CD14-positive monocyte (primary cell): ENCODE measurements at regions not wholly inside any gene's neighbourhood (a gene's known extent, or its start where the extent isn't known, plus 50 kb on each side); places are given as distances from the start of the nearest gene placed in this dataset.

ENCODE experiments used
- DNase-seq, 3 donors: peaks; one replicate each; pipeline ENCODE4 v3.0.0-alpha.2; 2011 to 2022
- H2AFZ ChIP-seq: 2 replicates; pipeline ENCODE4 v1.6.0; 2012; ENCODE audit warnings: mild to moderate bottlenecking, low read depth, low read length, inconsistent platforms; ENCODE audit not compliant: insufficient read depth, poor library complexity, severe bottlenecking
- H3K27ac ChIP-seq, 2 donors: 1 replicate in 1 of 2; 2 replicates in 1 of 2; pipeline ENCODE4 v1.5.1; 2012 to 2013; ENCODE audit warnings: low read length in 2 of 2, control low read depth in 1 of 2, inconsistent platforms in 1 of 2, low read depth in 1 of 2, mild to moderate bottlenecking in 1 of 2
- H3K27me3 ChIP-seq, 2 donors: one replicate each; pipeline versions ENCODE4 v1.6.0 to v1.6.1; 2011 to 2013; ENCODE audit warnings: low read length in 2 of 2; ENCODE audit not compliant: control insufficient read depth in 2 of 2, insufficient read depth in 2 of 2
- H3K36me3 ChIP-seq, 2 donors: replicated peaks in 1 of 2; 1 replicate in 1 of 2; 2 replicates in 1 of 2; pipeline versions ENCODE4 v1.5.1 to v1.6.1; 2012 to 2013; ENCODE audit warnings: low read length in 2 of 2, control low read depth in 1 of 2, inconsistent platforms in 1 of 2, mild to moderate bottlenecking in 1 of 2; ENCODE audit not compliant: insufficient read depth in 2 of 2, control insufficient read depth in 1 of 2
- H3K4me1 ChIP-seq, 2 donors: 1 replicate in 1 of 2; 2 replicates in 1 of 2; pipeline versions ENCODE4 v1.5.1 to v1.6.1; 2012 to 2013; ENCODE audit warnings: low read length in 2 of 2, control low read depth in 1 of 2, inconsistent platforms in 1 of 2, mild to moderate bottlenecking in 1 of 2, moderate library complexity in 1 of 2; ENCODE audit not compliant: insufficient read depth in 2 of 2, control insufficient read depth in 1 of 2
- H3K4me2 ChIP-seq: replicated peaks from 2 replicates; pipeline ENCODE3; 2012; ENCODE audit warnings: low read length, moderate library complexity, mild to moderate bottlenecking; ENCODE audit not compliant: poor library complexity, severe bottlenecking; ENCODE audit errors: extremely low read depth
- H3K4me3 ChIP-seq, 3 experiments: fragments of 200-600 bp in 1 of 3; sonication (generic) in 1 of 3; replicated peaks in 1 of 3; 1 replicate in 2 of 3; 2 replicates in 1 of 3; pipeline ENCODE4 v1.5.1; 2011 to 2013; ENCODE audit warnings: low read length in 3 of 3, mild to moderate bottlenecking in 3 of 3, control low read depth in 2 of 3, low read depth in 2 of 3, inconsistent platforms in 1 of 3, moderate library complexity in 1 of 3
- H3K79me2 ChIP-seq: 2 replicates; pipeline ENCODE4 v1.6.0; 2012; ENCODE audit warnings: mild to moderate bottlenecking, control low read depth, inconsistent platforms, low read length, moderate library complexity; ENCODE audit not compliant: insufficient read depth
- H3K9ac ChIP-seq: 2 replicates; pipeline ENCODE4 v1.6.0; 2017; ENCODE audit warnings: low read length, mild to moderate bottlenecking; ENCODE audit not compliant: insufficient read depth, poor library complexity, severe bottlenecking
- H3K9me3 ChIP-seq, 2 donors: replicated peaks in 1 of 2; 1 replicate in 1 of 2; 2 replicates in 1 of 2; pipeline versions ENCODE4 v1.5.1 to v1.6.1; 2012 to 2013; ENCODE audit warnings: low read length in 2 of 2, control low read depth in 1 of 2; ENCODE audit not compliant: control insufficient read depth in 1 of 2, insufficient read depth in 1 of 2
- H4K20me1 ChIP-seq: 2 replicates; pipeline ENCODE4 v1.6.0; 2012; ENCODE audit warnings: mild to moderate bottlenecking, low read length, control low read depth, moderate library complexity; ENCODE audit not compliant: insufficient read depth
- H3K27ac Mint-ChIP-seq, 7 donors: one replicate each; pipeline ENCODE4 v1.8.0; 2020; ENCODE audit warnings: mild to moderate bottlenecking in 7 of 7, mixed read lengths in 7 of 7, moderate library complexity in 6 of 7, inconsistent platforms in 2 of 7
- H3K27me3 Mint-ChIP-seq, 3 donors: one replicate each; pipeline ENCODE4 v1.8.0; 2021 to 2022; ENCODE audit warnings: low read depth in 3 of 3, mild to moderate bottlenecking in 3 of 3, mixed read lengths in 3 of 3, moderate library complexity in 3 of 3, inconsistent platforms in 1 of 3
- H3K36me3 Mint-ChIP-seq, 2 donors: one replicate each; pipeline ENCODE4 v1.8.0; 2020; ENCODE audit warnings: mixed read lengths in 2 of 2, inconsistent platforms in 1 of 2, mild to moderate bottlenecking in 1 of 2
- H3K4me1 Mint-ChIP-seq: one replicate; pipeline ENCODE4 v1.8.0; 2020; ENCODE audit warnings: mild to moderate bottlenecking, mixed read lengths
- H3K4me3 Mint-ChIP-seq, 2 donors: one replicate each; pipeline ENCODE4 v1.8.0; 2020; ENCODE audit warnings: mild to moderate bottlenecking in 2 of 2, mixed read lengths in 2 of 2, moderate library complexity in 1 of 2
- H3K9me3 Mint-ChIP-seq, 7 donors: one replicate each; pipeline ENCODE4 v1.8.0; 2020 to 2022; ENCODE audit warnings: mixed read lengths in 7 of 7, mild to moderate bottlenecking in 6 of 7, moderate library complexity in 6 of 7, inconsistent platforms in 2 of 7
- WGBS: methylation state at CpG from one replicate; pipeline ENCODE4 v1.1.5; 2013; ENCODE audit warnings: missing lambda C conversion rate; ENCODE audit not compliant: insufficient coverage; 5-methylcytosine and 5-hydroxymethylcytosine counted together
- intact Hi-C, 2 donors: fragments of 100-400 bp; cut with micrococcal nuclease; formaldehyde crosslinking; loops; one replicate each; pipeline versions ENCODE4 v1.15.0 to v1.15.1; 2023
- TF ChIP-seq, protein P1 (sequence below): fragments of 200-600 bp; IDR thresholded peaks from one replicate; pipeline ENCODE4 v1.8.0; 2022; ENCODE audit warnings: antibody characterized with exemption, mild to moderate bottlenecking

DNA sequence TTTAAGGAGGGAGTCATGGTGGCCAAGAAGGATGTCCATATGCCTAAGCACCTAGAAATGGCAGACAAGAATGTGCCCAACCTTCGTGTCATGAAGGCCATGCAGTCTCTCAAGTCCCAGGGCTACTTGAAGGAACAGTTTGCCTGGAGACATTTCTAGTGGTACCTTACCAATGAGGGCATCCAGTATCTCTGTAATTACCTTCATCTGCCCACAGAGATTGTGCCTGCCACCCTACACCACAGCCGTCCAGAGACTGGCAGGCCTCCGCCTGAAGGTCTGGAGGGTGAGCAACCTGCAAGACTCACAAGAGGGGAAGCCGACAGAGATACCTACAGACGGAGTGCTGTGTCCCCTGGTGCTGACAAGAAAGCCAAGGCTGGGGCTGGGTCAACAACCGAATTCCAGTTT, 115.0 kb downstream of the HFE start:
- Histone ChIP-seq H3K79me2 (peaks cover 8% of the 10 kb centered on the region), H4K20me1 (peaks cover 14% of the 10 kb centered on the region), H3K4me3 (no peak overlapping the region), H2AFZ (no peak overlapping the region), H3K4me2 (no peak overlapping the region), H3K9ac (no peak overlapping the region), H3K36me3 (no peaks in the 10 kb centered on the region), H3K9me3 (no peaks in the 10 kb centered on the region), H3K27me3 (no peaks in the 10 kb centered on the region), H3K4me1 (peaks cover 38 to 66% of the 10 kb centered on the region in 2 donors), H3K27ac (no peak overlapping the region)
- H3K4me1 Mint-ChIP-seq = peaks cover 26% of the 10 kb centered on the region
- H3K9me3 Mint-ChIP-seq = peaks cover 0 to 3% (median 2%) of the 10 kb centered on the region in 7 donors
- no peaks in the 10 kb centered on the region for H3K27me3 Mint-ChIP-seq
- H3K27ac Mint-ChIP-seq = no peak overlapping the region
- no peaks in the 10 kb centered on the region for H3K36me3 Mint-ChIP-seq
- intact Hi-C loops = no loop called here
- TF ChIP-seq, protein P1, sequence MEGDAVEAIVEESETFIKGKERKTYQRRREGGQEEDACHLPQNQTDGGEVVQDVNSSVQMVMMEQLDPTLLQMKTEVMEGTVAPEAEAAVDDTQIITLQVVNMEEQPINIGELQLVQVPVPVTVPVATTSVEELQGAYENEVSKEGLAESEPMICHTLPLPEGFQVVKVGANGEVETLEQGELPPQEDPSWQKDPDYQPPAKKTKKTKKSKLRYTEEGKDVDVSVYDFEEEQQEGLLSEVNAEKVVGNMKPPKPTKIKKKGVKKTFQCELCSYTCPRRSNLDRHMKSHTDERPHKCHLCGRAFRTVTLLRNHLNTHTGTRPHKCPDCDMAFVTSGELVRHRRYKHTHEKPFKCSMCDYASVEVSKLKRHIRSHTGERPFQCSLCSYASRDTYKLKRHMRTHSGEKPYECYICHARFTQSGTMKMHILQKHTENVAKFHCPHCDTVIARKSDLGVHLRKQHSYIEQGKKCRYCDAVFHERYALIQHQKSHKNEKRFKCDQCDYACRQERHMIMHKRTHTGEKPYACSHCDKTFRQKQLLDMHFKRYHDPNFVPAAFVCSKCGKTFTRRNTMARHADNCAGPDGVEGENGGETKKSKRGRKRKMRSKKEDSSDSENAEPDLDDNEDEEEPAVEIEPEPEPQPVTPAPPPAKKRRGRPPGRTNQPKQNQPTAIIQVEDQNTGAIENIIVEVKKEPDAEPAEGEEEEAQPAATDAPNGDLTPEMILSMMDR = no peak
- no peak for DNase-seq
- 100% methylated on average over 3 of the region's 6 CpGs for WGBS
- no peak overlapping the region for H3K4me3 Mint-ChIP-seq

DNA sequence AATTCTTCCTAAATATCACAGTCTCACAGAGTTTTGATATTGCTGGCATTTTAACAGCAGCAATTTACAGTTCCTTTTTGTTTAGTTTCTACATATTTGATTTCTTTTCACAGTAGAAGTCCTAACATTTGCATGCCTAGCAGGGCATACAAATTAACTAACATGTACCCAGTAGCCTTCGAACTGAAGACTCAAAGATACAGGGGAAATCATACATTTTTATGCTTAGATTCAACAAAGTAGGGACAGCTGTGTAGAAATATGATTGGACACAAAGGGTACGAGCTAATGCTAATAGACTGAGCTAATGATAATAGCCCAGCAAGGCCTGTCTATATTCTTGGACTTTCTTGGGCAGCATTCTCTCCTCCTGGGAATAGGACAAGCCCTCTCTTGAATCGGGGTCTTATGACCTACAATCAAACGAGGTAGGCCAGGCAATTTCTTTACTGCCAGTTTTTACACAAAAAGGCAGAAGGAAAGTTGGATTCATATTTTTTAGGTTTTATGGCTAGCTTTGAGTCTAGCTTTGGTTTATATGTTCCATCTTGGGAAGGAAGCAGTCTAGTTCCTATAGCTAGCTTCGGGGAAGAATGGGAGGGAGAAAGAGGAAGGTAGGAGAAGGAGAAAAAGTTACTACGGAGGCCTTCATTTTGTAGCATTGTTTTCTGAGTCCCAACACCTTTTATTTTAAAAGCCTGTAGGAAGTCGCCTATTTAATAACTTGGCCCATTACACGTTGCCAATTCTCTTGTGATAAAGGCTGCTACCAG, 115.8 kb downstream of the HFE start:
- no peak overlapping the region for H3K27ac ChIP-seq
- Mint-ChIP-seq H3K9me3 (peaks cover 0 to 3% (median 2%) of the 10 kb centered on the region in 7 donors), H3K4me1 (peaks cover 24% of the 10 kb centered on the region), H3K4me3 (no peak overlapping the region), H3K36me3 (no peaks in the 10 kb centered on the region), H3K27ac (peak overlapping the region in 2 of 7 donors; percentile 16 to 40), H3K27me3 (no peaks in the 10 kb centered on the region)
- peaks cover 7% of the 10 kb centered on the region for H4K20me1 ChIP-seq
- no peaks in the 10 kb centered on the region for H3K9me3 ChIP-seq
- peaks cover 36 to 58% of the 10 kb centered on the region in 2 donors for H3K4me1 ChIP-seq
- no peaks in the 10 kb centered on the region for H3K27me3 ChIP-seq
- H3K4me2 ChIP-seq = no peak overlapping the region
- WGBS = 100% methylated on average over 1 of the region's 8 CpGs
- peaks cover 4% of the 10 kb centered on the region for H3K79me2 ChIP-seq
- H2AFZ ChIP-seq = peak overlapping the region; percentile 4
- intact Hi-C loops = no loop called here
- no peak overlapping the region for H3K9ac ChIP-seq
- TF ChIP-seq, protein P1 = no peak
- H3K4me3 ChIP-seq = no peak overlapping the region
- DNase-seq = no peak
- H3K36me3 ChIP-seq = no peaks in the 10 kb centered on the region
